Mucosa of stomach (tissue), 1 donor: ENCODE measurements at regions not wholly inside any gene's neighbourhood (a gene's known extent, or its start where the extent isn't known, plus 50 kb on each side); places are given as distances from the start of the nearest gene placed in this dataset.

Source experiments
- H3K27me3 ChIP-seq: one replicate; pipeline ENCODE4 v1.7.0; 2013; ENCODE audit warnings: mild to moderate bottlenecking, low read length; ENCODE audit not compliant: control insufficient read depth, insufficient read depth
- H3K36me3 ChIP-seq: one replicate; pipeline ENCODE4 v1.7.0; 2013; ENCODE audit warnings: low read length; ENCODE audit not compliant: control insufficient read depth, insufficient read depth
- H3K4me1 ChIP-seq: one replicate; pipeline ENCODE4 v1.7.0; 2013; ENCODE audit warnings: mild to moderate bottlenecking, low read length; ENCODE audit not compliant: control insufficient read depth, insufficient read depth
- H3K4me3 ChIP-seq: one replicate; pipeline ENCODE4 v1.7.0; 2013; ENCODE audit warnings: low read length
- H3K9ac ChIP-seq: one replicate; pipeline ENCODE4 v1.7.0; 2013; ENCODE audit warnings: mild to moderate bottlenecking, low read length, moderate library complexity
- H3K9me3 ChIP-seq: one replicate; pipeline ENCODE4 v1.7.0; 2013; ENCODE audit warnings: mild to moderate bottlenecking, low read length, moderate library complexity; ENCODE audit not compliant: control insufficient read depth
- donor health status: Pancreatic carcinoma.

GRCh38 chr2:188220535-188220934, 71.1 kb upstream of the GULP1 start:
- no peaks in the 10 kb centered on the region for H3K9me3 ChIP-seq
- no peak overlapping the region for H3K9ac ChIP-seq
- no peaks in the 10 kb centered on the region for H3K27me3 ChIP-seq
- no peaks in the 10 kb centered on the region for H3K36me3 ChIP-seq
- H3K4me1 ChIP-seq, result no peaks in the 10 kb centered on the region
- H3K4me3 ChIP-seq, result no peak overlapping the region

GRCh38 chr2:188227713-188228112, 64.0 kb upstream of the GULP1 start:
- H3K4me3 ChIP-seq, result no peak overlapping the region

GRCh38 chr2:188235364-188235763, 56.3 kb upstream of the GULP1 start:
- Histone ChIP-seq H3K9me3 (no peaks in the 10 kb centered on the region), H3K4me1 (no peaks in the 10 kb centered on the region), H3K36me3 (no peaks in the 10 kb centered on the region), H3K27me3 (no peaks in the 10 kb centered on the region), H3K4me3 (no peak overlapping the region), H3K9ac (no peak overlapping the region)

More at GRCh38 chr2:188227713-188228112, 64.0 kb upstream of the GULP1 start:
- H3K27me3 ChIP-seq, result no peaks in the 10 kb centered on the region
- no peaks in the 10 kb centered on the region for H3K36me3 ChIP-seq
- no peaks in the 10 kb centered on the region for H3K4me1 ChIP-seq
- no peaks in the 10 kb centered on the region for H3K9me3 ChIP-seq
- H3K9ac ChIP-seq, result no peak overlapping the region

GRCh38 chr2:188238386-188238785, 53.3 kb upstream of the GULP1 start:
- Histone ChIP-seq H3K4me3 (no peak overlapping the region), H3K36me3 (no peaks in the 10 kb centered on the region), H3K9ac (no peak overlapping the region), H3K27me3 (no peaks in the 10 kb centered on the region), H3K4me1 (no peaks in the 10 kb centered on the region), H3K9me3 (no peaks in the 10 kb centered on the region)
